K562 (cell line): ENCODE measurements at regions not wholly inside any gene's neighbourhood (a gene's known extent, or its start where the extent isn't known, plus 50 kb on each side); places are given as distances from the start of the nearest gene placed in this dataset.

ENCODE experiments used
- ATAC-seq: fragments of 200-7000 bp; cut with Tn5 transposase; 3 replicates; pipeline ENCODE4 v1.9.1; 2020; ENCODE audit warnings: moderate library complexity
- BruUV-seq: library from RNA; stranded (reverse); fragments of 400-500 nt; replicated peaks from 2 replicates; lab custom pipeline; 2021; lab: Mats Ljungman, UMichigan
- CTCF ChIA-PET: fragments of 300-600 bp; formaldehyde crosslinking; extraction: SDS; loops from one replicate; lab custom pipeline; 2021; ENCODE audit warnings: low intra/inter-chr PET ratio; lab: Yijun Ruan, JAX
- POLR2A ChIA-PET: fragments of 300-600, 350-650 bp; sonication (Branson Sonifier 250); formaldehyde crosslinking; extraction: SDS; loops from one replicate; lab custom pipeline; 2021; ENCODE audit warnings: antibody characterized with exemption, inconsistent platforms; lab: Yijun Ruan, JAX
- DNase-seq, 4 experiments: peaks; one replicate each; pipeline versions ENCODE4 v3.0.0 to v3.0.0-alpha.2; 2011 to 2018; ENCODE audit warnings: low spot score in 3 of 4, mixed read lengths in 3 of 4; ENCODE audit errors: extremely low read depth in 1 of 4
- FAIRE-seq: peaks from 2 replicates; lab custom pipeline; 2011; peaks lifted over from hg19 to GRCh38; lab: Jason Lieb, UNC
- H2AFZ ChIP-seq: 2 replicates; pipeline ENCODE4 v1.6.0; 2011; ENCODE audit warnings: low read depth, low read length, control low read depth, inconsistent platforms
- H3K27ac ChIP-seq: fragments of 200-600 bp; 3 replicates; pipeline ENCODE4 v1.8.0; 2011; ENCODE audit warnings: low read depth, mild to moderate bottlenecking, control low read depth, inconsistent platforms, low read length, moderate library complexity, mixed read lengths; ENCODE audit errors: extremely low read depth
- H3K27me3 ChIP-seq, 2 experiments: fragments of 300-600 bp in 1 of 2; 2 replicates in 1 of 2; 3 replicates in 1 of 2; pipeline versions ENCODE4 v1.6.0 to v1.8.0; 2011; ENCODE audit warnings: inconsistent platforms in 2 of 2, low read length in 2 of 2, mild to moderate bottlenecking in 1 of 2, mixed read lengths in 1 of 2, moderate library complexity in 1 of 2; ENCODE audit not compliant: control insufficient read depth in 2 of 2, insufficient read depth in 2 of 2
- H3K36me3 ChIP-seq: fragments of 300-600 bp; 3 replicates; pipeline ENCODE4 v1.8.0; 2011; ENCODE audit warnings: mild to moderate bottlenecking, low read length, inconsistent platforms; ENCODE audit not compliant: control insufficient read depth, insufficient read depth
- H3K4me1 ChIP-seq, 2 experiments: fragments of 200-600 bp in 1 of 2; replicated peaks in 1 of 2; 2 replicates in 1 of 2; 3 replicates in 1 of 2; pipeline versions ENCODE4 v1.5.1 to v1.8.0; 2011; ENCODE audit warnings: inconsistent platforms in 2 of 2, low read length in 2 of 2, mild to moderate bottlenecking in 1 of 2, mixed read lengths in 1 of 2, moderate library complexity in 1 of 2; ENCODE audit not compliant: control insufficient read depth in 2 of 2, insufficient read depth in 2 of 2
- H3K4me2 ChIP-seq: 2 replicates; pipeline ENCODE4 v1.6.1; 2011; ENCODE audit warnings: low read length, control low read depth, inconsistent platforms, mixed read lengths; ENCODE audit not compliant: insufficient read depth
- H3K4me3 ChIP-seq: fragments of 200-600 bp; sonication (generic), shearing (Covaris generic); 2 replicates; pipeline ENCODE4 v1.5.1; 2016; ENCODE audit warnings: control low read depth, inconsistent platforms
- H3K79me2 ChIP-seq: fragments of 200-600 bp; 3 replicates; pipeline ENCODE4 v1.8.0; 2011; ENCODE audit warnings: low read length, inconsistent platforms; ENCODE audit not compliant: control insufficient read depth, insufficient read depth
- H3K9ac ChIP-seq, 2 experiments: 2 replicates each; pipeline versions ENCODE4 v1.6.0 to v1.6.1; 2011; ENCODE audit warnings: low read depth in 2 of 2, low read length in 2 of 2, control low read depth in 1 of 2, inconsistent platforms in 1 of 2, mild to moderate bottlenecking in 1 of 2, mixed read lengths in 1 of 2; ENCODE audit not compliant: insufficient read depth in 1 of 2
- H3K9me1 ChIP-seq: one replicate; pipeline ENCODE4 v1.6.0; 2011; ENCODE audit warnings: inconsistent platforms, mild to moderate bottlenecking, low read length, moderate library complexity; ENCODE audit not compliant: control insufficient read depth, insufficient read depth
- H3K9me3 ChIP-seq: replicated peaks from 2 replicates; pipeline ENCODE4 v1.5.1; 2011; ENCODE audit warnings: low read depth, low read length, inconsistent platforms; ENCODE audit not compliant: control insufficient read depth, insufficient read depth
- H4K20me1 ChIP-seq: replicated peaks from 2 replicates; pipeline ENCODE4 v1.6.1; 2011; ENCODE audit warnings: low read length, inconsistent platforms, mixed read lengths; ENCODE audit not compliant: control insufficient read depth, insufficient read depth
- CXXC5 ChIP-seq: fragments of 250-450 bp; sonication (Bioruptor Pico); IDR thresholded peaks from 2 replicates; pipeline ENCODE4 v1.8.0; 2022; ENCODE audit warnings: inconsistent platforms, mild to moderate bottlenecking, moderate library complexity
- DLX4 ChIP-seq: fragments of 250-450 bp; sonication (Bioruptor Pico); IDR thresholded peaks from 2 replicates; pipeline ENCODE4 v1.6.1; 2021; ENCODE audit warnings: mild to moderate bottlenecking
- IFI16 ChIP-seq: fragments of 250-450 bp; sonication (Bioruptor Pico); IDR thresholded peaks from 2 replicates; pipeline ENCODE4 v2.1.2; 2022; ENCODE audit warnings: mild to moderate bottlenecking, inconsistent platforms
- POLR2AphosphoS2 ChIP-seq: IDR thresholded peaks from 2 replicates; pipeline ENCODE4 v1.6.1; 2012; ENCODE audit warnings: low read length, improper control_type of control experiment
- SAP30 ChIP-seq: fragments of 200-600 bp; sonication (generic); IDR thresholded peaks from 2 replicates; pipeline ENCODE4 v1.6.1; 2012; ENCODE audit warnings: borderline replicate concordance, low read depth, mild to moderate bottlenecking, moderate library complexity, low read length, control low read depth, inconsistent platforms; ENCODE audit not compliant: insufficient read depth, poor library complexity, severe bottlenecking
- SMARCA5 ChIP-seq: fragments of 450-650 bp; IDR thresholded peaks from 2 replicates; pipeline ENCODE4 v1.6.1; 2016
- SOX6 ChIP-seq: fragments of 450-650 bp; IDR thresholded peaks from 2 replicates; pipeline ENCODE4 v1.6.1; 2014; ENCODE audit warnings: mild to moderate bottlenecking
- TAL1 ChIP-seq: fragments of 450-650 bp; IDR thresholded peaks from 2 replicates; pipeline ENCODE4 v1.6.1; 2016; ENCODE audit warnings: mild to moderate bottlenecking
- TCF7 ChIP-seq: sonication (generic); IDR thresholded peaks from 2 replicates; pipeline ENCODE4 v1.6.1; 2016; ENCODE audit warnings: antibody characterized with exemption, borderline replicate concordance
- THAP7 ChIP-seq: fragments of 250-450 bp; sonication (Bioruptor Pico); IDR thresholded peaks from 2 replicates; pipeline ENCODE4 v1.5.0; 2021
- WGBS: fragments of 100-300 bp; shearing (Covaris generic); methylation state at CpG from one replicate; pipeline ENCODE4 v1.1.6; 2016; ENCODE audit warnings: low coverage, mixed read lengths; ENCODE audit not compliant: insufficient coverage; ENCODE audit errors: missing lambda C conversion rate; 5-methylcytosine and 5-hydroxymethylcytosine counted together
- in situ Hi-C: fragments of 300-500 bp; cut with MboI; formaldehyde crosslinking; loops from 4 replicates; pipeline ENCODE4 v1.15.0; 2018; ENCODE audit warnings: inconsistent platforms, mixed read lengths
- intact Hi-C: fragments of 100-400 bp; cut with micrococcal nuclease; formaldehyde crosslinking; loops from 2 replicates; pipeline ENCODE4 v1.14.2; 2022
- TF ChIP-seq, protein P1 (sequence below): sonication (generic); formaldehyde crosslinking; IDR thresholded peaks from 2 replicates; pipeline ENCODE4 v1.8.1; 2023; ENCODE audit warnings: mild to moderate bottlenecking, missing genetic modification reagents, moderate library complexity

DNA sequence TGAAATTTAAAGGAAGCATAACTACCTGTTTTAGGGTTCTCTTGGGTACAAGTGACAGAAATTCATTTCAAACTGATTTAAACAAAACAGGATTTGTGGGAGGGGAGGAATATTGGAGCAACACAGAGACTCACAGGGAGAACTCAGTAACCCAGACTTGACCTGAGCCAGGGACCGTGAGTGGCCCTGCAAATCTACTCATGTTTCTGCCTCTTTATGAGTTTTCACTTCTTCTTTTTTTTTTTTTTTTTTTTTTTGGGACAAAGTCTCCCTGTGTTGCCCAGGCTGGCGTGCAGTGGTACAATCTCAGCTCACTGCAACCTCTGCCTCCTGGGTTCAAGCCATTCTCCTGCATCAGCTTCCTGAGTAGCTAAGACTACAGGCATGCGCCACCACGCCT, 405.6 kb upstream of the ZNF608 start:
- H3K9ac ChIP-seq, result no peak overlapping the region
- no peaks in the 10 kb centered on the region for H3K9me3 ChIP-seq
- H3K27ac ChIP-seq, result no peak overlapping the region
- H3K79me2 ChIP-seq, result no peaks in the 10 kb centered on the region
- DNase-seq (no peak), ATAC-seq (no peak), FAIRE-seq (no peak)
- no peaks in the 10 kb centered on the region for H4K20me1 ChIP-seq
- WGBS, result 0% methylated on average over 4 of the region's 4 CpGs
- no peaks in the 10 kb centered on the region for H3K36me3 ChIP-seq
- intact Hi-C loops, result no loop called here
- in situ Hi-C loops, result no loop called here
- POLR2A ChIA-PET, result no interaction called here
- no peaks in the 10 kb centered on the region for H3K4me1 ChIP-seq
- TF ChIP-seq SAP30, result no peak
- TF ChIP-seq, protein P1, sequence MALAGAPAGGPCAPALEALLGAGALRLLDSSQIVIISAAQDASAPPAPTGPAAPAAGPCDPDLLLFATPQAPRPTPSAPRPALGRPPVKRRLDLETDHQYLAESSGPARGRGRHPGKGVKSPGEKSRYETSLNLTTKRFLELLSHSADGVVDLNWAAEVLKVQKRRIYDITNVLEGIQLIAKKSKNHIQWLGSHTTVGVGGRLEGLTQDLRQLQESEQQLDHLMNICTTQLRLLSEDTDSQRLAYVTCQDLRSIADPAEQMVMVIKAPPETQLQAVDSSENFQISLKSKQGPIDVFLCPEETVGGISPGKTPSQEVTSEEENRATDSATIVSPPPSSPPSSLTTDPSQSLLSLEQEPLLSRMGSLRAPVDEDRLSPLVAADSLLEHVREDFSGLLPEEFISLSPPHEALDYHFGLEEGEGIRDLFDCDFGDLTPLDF (CRISPR knock-in tag), result no peak
- no peak overlapping the region for H2AFZ ChIP-seq
- no peak overlapping the region for H3K4me3 ChIP-seq
- H3K9me1 ChIP-seq, result no peaks in the 10 kb centered on the region
- H3K4me2 ChIP-seq, result no peak overlapping the region
- CTCF ChIA-PET, result no interaction called here
- no peaks in the 10 kb centered on the region for H3K27me3 ChIP-seq
- BruUV-seq, result no TSS peak

DNA sequence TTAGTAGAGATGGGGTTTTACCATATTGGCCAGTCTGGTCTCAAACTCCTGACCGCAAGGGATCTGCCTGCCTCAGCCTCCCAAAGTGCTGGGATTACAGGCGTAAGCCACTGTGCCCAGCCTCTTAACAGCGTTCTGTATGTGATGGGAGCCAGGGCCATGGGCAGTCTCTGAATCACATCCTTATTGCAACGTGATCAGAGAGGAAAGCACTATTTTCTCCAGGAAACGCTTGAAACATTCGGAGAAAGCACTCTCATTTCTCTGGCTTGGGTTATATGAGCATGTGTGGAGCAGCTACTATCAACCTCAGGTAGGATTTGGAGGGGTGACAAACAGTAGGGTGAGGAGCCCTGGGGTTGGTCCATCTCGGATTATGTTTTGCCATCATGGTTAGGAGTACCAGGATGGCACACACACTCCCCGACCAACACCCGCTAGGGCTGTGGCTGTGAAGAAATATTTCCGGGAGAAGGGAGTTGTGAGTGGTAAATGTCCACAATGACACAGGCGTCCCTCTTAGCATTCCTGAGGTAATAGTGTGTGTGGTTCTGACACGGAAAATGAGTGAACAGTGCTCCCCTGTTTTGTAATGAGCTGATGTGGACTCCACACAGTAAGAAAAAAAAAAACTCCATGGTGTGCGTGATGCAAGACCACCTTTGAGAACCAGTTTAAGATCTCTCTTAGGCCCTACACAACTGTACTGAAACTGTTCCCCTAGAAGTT, 406.2 kb upstream of the ZNF608 start:
- Histone ChIP-seq H3K79me2 (no peaks in the 10 kb centered on the region), H3K4me1 (no peaks in the 10 kb centered on the region), H3K4me3 (no peak overlapping the region), H3K9ac (no peak overlapping the region), H3K27me3 (no peaks in the 10 kb centered on the region), H3K27ac (no peak overlapping the region), H2AFZ (no peak overlapping the region), H3K9me3 (no peaks in the 10 kb centered on the region), H4K20me1 (no peaks in the 10 kb centered on the region), H3K4me2 (no peak overlapping the region), H3K9me1 (no peaks in the 10 kb centered on the region), H3K36me3 (no peaks in the 10 kb centered on the region)
- no peak for ATAC-seq
- no TSS peak for BruUV-seq
- ChIA-PET POLR2A (no interaction called here), CTCF (no interaction called here)
- intact Hi-C loops, result no loop called here
- DNase-seq, result no peak
- TF ChIP-seq THAP7 (CRISPR knock-in tag) (no peak), IFI16 (CRISPR knock-in tag) (no peak), TAL1 (no peak), CXXC5 (CRISPR knock-in tag) (no peak), DLX4 (CRISPR knock-in tag) (no peak), SOX6 (no peak), TCF7 (no peak), SMARCA5 (no peak), POLR2AphosphoS2 (no peak)
- no peak for FAIRE-seq
- WGBS, result under 1% methylated on average over 13 of the region's 13 CpGs
- in situ Hi-C loops, result no loop called here
